Fibroblast of peridontal ligament (primary cell): ENCODE measurements at regions not wholly inside any gene's neighbourhood (a gene's known extent, or its start where the extent isn't known, plus 50 kb on each side); places are given as distances from the start of the nearest gene placed in this dataset.
"Not testable (repeated sequence)": the region's sequence is repeated elsewhere in the genome, so short reads cannot be mapped to it uniquely, and the experiment has no call there.

Experiments
- DNase-seq: peaks from one replicate; pipeline ENCODE4 v3.0.0-alpha.2; 2010; ENCODE audit errors: extremely low read depth

GRCh38 chr10:53432035-53432434 lies 659.5 kb upstream of the MBL2 start:
- DNase-seq, result no peak

GRCh38 chr10:53430974-53431373 lies 658.4 kb upstream of the MBL2 start:
- no peak for DNase-seq

GRCh38 chr10:53430127-53430891 lies 657.7 kb upstream of the MBL2 start:
- DNase-seq, result no peak

- DNase-seq, result no peak
Measured at GRCh38 chr10:53422223-53422888, 649.8 kb upstream of the MBL2 start.

GRCh38 chr10:53412651-53413050 lies 640.1 kb upstream of the MBL2 start:
- no peak for DNase-seq

- DNase-seq, result no peak
Measured at GRCh38 chr10:53406532-53406931, 633.9 kb upstream of the MBL2 start.

- no peak for DNase-seq
Measured at GRCh38 chr10:53403688-53404087, 631.1 kb upstream of the MBL2 start.

- no peak for DNase-seq
Measured at GRCh38 chr10:53402594-53402993, 630.0 kb upstream of the MBL2 start.

- no peak for DNase-seq
Measured at GRCh38 chr10:53401536-53401935, 629.0 kb upstream of the MBL2 start.

GRCh38 chr10:53396876-53397275 lies 624.3 kb upstream of the MBL2 start:
- DNase-seq, result peak; percentile 1

- no peak for DNase-seq
Measured at GRCh38 chr10:53395449-53395848, 622.9 kb upstream of the MBL2 start.

GRCh38 chr10:53387562-53387961 lies 615.0 kb upstream of the MBL2 start:
- DNase-seq, result no peak

- no peak for DNase-seq
Measured at GRCh38 chr10:53382543-53382942, 610.0 kb upstream of the MBL2 start.

- DNase-seq, result no peak
Measured at GRCh38 chr10:53379956-53380355, 607.4 kb upstream of the MBL2 start.

- no peak for DNase-seq
Measured at GRCh38 chr10:53370347-53370746, 597.8 kb upstream of the MBL2 start.

GRCh38 chr10:53361936-53362335 lies 589.4 kb upstream of the MBL2 start:
- no peak for DNase-seq

- no peak for DNase-seq
Measured at GRCh38 chr10:53361281-53361680, 588.7 kb upstream of the MBL2 start.

- DNase-seq, result not testable (repeated sequence)
Measured at GRCh38 chr10:53358978-53359377, 586.4 kb upstream of the MBL2 start.

- no peak for DNase-seq
Measured at GRCh38 chr10:53358536-53358935, 586.0 kb upstream of the MBL2 start.

GRCh38 chr10:53357587-53357986 lies 585.0 kb upstream of the MBL2 start:
- DNase-seq, result no peak

GRCh38 chr10:53356616-53357349 lies 584.2 kb upstream of the MBL2 start:
- no peak for DNase-seq

- DNase-seq, result not testable (repeated sequence)
Measured at GRCh38 chr10:53342531-53342930, 569.9 kb upstream of the MBL2 start.

GRCh38 chr10:53338199-53338598 lies 565.6 kb upstream of the MBL2 start:
- DNase-seq, result not testable (repeated sequence)
